ENCODE measurements at regions not wholly inside any gene's neighbourhood (a gene's known extent, or its start where the extent isn't known, plus 50 kb on each side); places are given as distances from the start of the nearest gene placed in this dataset.

DNA sequence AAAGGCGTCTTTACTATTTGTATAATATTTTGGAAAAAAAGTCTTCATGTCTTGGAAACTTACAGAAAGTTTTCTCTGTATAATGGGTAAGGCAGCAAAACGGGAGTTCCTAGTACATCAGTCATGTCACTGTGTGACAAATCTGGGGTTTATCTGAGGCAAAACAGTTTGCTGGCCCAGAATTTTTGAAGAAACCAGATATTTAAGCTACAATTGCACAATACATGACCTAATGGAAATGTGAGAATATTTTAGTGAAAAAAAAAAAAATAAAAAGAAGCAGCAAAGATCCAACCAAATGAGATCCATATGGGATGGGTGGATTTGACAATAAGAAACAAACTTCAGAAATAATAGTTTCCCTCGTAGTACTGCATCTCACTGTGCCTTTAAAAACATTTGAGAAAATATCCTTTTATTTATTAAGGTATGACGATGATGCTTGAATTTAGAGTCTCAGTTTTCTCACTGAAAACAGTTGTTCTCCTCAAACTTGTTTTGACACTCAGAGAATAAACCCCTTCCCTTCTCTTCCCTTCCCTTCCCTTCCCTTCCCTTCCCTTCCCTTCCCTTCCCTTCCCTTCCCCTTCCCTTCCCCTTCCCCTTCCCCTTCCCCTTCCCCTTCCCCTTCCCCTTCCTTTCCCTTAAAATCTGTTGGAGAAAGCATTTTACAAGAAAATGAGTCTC is 180.5 kb upstream of the TUT7 start:
- no peak for TF ChIP-seq ZFX (IDR thresholded peaks at IDR 0.05)
- TF ChIP-seq, protein P1, sequence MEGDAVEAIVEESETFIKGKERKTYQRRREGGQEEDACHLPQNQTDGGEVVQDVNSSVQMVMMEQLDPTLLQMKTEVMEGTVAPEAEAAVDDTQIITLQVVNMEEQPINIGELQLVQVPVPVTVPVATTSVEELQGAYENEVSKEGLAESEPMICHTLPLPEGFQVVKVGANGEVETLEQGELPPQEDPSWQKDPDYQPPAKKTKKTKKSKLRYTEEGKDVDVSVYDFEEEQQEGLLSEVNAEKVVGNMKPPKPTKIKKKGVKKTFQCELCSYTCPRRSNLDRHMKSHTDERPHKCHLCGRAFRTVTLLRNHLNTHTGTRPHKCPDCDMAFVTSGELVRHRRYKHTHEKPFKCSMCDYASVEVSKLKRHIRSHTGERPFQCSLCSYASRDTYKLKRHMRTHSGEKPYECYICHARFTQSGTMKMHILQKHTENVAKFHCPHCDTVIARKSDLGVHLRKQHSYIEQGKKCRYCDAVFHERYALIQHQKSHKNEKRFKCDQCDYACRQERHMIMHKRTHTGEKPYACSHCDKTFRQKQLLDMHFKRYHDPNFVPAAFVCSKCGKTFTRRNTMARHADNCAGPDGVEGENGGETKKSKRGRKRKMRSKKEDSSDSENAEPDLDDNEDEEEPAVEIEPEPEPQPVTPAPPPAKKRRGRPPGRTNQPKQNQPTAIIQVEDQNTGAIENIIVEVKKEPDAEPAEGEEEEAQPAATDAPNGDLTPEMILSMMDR (conservative IDR thresholded peaks at IDR 0.05), result no peak
- no peak overlapping the region for H3K27ac ChIP-seq

DNA sequence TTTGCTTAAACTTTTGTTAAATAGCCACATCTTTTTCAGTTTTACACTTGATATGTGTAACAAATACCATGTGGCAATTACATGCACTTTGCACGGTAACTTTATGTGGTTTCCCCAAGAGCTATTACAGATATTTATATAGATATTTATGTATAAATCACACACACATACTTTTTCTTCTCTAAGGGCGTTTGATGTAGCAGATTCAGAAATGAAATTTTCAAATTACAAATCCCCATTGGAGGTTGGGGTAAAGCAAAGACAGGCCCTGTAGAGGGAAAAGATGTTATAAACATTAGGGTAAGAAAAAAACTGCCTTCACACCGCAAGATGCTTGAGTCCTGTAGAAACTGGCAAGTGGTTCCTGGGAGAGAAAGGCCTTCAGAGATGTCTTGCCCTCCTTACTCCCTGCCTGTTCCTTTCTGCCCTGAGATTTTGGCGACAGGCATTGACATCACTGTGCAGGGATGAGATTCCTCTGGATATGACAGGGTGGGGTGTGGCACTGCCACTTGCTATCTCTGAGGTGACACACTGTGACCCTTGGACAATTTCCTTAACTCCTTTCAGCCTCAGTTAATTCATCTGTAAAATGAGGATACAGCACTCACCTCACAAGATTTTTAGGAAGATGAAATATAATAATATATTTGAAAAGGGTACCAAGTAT is 177.9 kb upstream of the TUT7 start:
- H3K27ac ChIP-seq, result no peak overlapping the region
- TF ChIP-seq, protein P1 (conservative IDR thresholded peaks at IDR 0.05), result no peak
- no peak for TF ChIP-seq ZFX (IDR thresholded peaks at IDR 0.05)

DNA sequence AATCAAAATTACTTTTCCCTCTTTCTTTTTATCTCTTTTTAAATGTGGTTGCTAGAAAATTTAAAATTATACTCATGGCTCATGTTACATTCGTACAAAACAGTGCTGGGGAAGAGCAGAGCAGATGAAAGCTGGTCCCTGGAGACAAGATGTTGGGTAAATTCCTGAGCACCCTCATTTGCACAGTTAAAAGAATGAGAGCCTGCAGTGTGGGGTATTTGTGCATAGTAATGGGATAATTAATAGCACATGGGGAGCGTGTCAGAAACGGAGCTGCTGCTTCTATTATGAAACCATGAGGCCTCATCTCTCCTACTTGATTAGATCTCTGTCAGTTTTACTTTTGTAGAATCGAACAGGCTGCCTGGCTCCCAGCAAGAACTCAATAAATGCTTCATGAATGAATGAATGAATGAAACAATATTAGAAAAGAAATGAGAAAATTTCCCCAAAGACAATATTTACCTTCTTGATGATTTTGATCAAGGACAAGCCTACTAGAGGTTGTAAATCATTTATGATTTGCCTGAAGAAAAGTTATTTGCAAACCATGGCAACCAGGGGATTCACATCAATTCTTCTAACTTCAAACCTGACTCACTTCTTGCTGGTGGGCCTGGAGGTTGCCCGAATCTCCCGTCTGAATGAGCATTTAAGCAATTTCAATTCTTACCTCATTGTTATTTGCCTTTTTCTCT is 177.2 kb upstream of the TUT7 start:
- no peak overlapping the region for H3K27ac ChIP-seq
- TF ChIP-seq ZFX (IDR thresholded peaks at IDR 0.05), result no peak
- TF ChIP-seq, protein P1 (conservative IDR thresholded peaks at IDR 0.05), result no peak

DNA sequence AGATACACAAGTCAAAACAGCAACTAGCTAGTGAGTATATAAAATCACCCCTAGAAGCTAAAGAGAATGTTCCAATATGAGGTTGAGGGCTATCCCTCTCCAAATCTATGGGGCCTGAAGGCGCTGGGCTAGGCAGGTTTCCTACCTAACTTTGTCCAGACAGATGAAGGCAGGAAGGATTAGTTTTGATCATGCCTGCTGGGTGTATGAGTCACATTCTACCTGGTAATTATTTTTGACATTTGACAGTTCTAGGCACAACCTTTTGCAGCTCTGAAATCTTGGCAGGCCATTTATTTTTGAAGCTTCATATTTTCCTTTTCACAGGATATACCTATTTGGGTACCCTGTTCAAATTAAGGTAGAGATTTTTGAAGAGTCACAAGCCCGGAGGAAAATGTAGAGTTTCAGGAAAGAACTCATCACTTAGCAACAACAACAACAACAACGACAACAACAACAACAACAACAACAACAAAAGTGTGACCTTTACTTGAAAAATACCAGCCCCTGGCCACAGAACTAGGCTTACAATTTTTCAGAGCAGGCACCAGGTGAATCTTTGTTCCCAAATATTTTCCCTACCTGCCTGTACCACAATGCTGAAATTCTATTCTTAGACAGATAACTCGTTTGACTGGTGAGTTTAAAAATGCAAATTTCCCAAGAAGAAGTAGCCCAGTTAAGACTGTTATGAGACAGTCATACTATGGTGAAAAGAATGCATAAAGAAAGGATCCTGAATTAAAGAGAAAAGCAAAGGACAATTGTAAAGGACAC is 175.5 kb upstream of the TUT7 start:
- no peak for TF ChIP-seq ZFX (IDR thresholded peaks at IDR 0.05)
- TF ChIP-seq, protein P1 (conservative IDR thresholded peaks at IDR 0.05), result no peak
- no peak overlapping the region for H3K27ac ChIP-seq

DNA sequence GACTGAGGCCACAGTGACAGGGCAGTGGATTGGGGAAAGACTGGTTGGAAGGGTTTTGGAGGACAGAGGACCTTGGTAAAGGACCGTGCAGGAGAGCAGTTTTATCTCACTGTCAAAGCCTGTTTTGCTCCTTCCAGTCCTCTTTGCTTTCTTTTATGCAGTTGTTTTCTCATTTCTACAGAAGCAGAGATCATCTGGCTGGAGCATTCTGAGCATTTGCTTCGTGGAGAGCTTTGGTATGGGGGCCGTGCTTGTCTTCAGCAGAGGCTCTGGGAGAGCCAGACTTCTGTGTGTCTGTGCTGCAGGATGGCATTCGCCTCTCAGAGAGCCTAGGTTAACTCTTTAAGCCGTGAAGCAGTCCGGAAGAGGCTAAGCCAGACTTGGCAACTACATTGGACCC is 171.8 kb upstream of the TUT7 start:
- no peak for TF ChIP-seq ZFX (IDR thresholded peaks at IDR 0.05)
- TF ChIP-seq, protein P1 (conservative IDR thresholded peaks at IDR 0.05), result no peak
- H3K27ac ChIP-seq, result no peak overlapping the region

DNA sequence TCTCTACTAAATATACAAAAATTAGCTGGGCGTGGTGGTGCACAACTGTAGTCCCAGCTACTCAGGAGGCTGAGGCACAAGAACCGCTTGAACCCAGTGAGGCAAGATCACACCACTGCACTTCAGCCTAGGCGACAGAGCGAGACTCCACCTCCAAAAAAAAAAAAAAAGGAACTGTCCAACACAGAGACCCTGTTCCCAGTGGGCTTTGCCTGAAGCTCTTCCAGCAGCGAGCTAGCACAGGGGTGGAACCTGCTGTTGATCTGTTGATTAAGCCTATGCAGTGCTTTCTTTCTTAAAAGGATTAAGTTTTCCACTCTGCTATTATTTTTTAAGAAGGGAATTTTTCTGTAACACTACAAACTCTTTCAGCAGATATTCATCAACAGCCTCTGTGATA is 171.0 kb upstream of the TUT7 start:
- no peak overlapping the region for H3K27ac ChIP-seq
- no peak for TF ChIP-seq ZFX (IDR thresholded peaks at IDR 0.05)
- TF ChIP-seq, protein P1 (conservative IDR thresholded peaks at IDR 0.05), result no peak
